Panc1 (cell line): ENCODE measurements at regions not wholly inside any gene's neighbourhood (a gene's known extent, or its start where the extent isn't known, plus 50 kb on each side); places are given as distances from the start of the nearest gene placed in this dataset.

ENCODE experiments used
- ATAC-seq: fragments of 200-7000 bp; cut with Tn5 transposase; 2 replicates; pipeline ENCODE4 v1.9.1; 2020; ENCODE audit warnings: mild to moderate bottlenecking, moderate library complexity
- BruUV-seq: library from RNA; stranded (reverse); fragments of 400-500 nt; replicated peaks from 2 replicates; lab custom pipeline; 2021; lab: Mats Ljungman, UMichigan
- CTCF ChIA-PET: fragments of 300-600 bp; sonication (Branson Sonifier 250); formaldehyde crosslinking; loops from one replicate; lab custom pipeline; 2022; ENCODE audit warnings: antibody characterized with exemption; lab: Charles Lee
- POLR2A ChIA-PET: fragments of 300-600 bp; sonication (Branson Sonifier 250); formaldehyde crosslinking; loops from one replicate; lab custom pipeline; 2022; ENCODE audit warnings: antibody characterized with exemption; lab: Charles Lee
- DNase-seq: peaks from one replicate; pipeline ENCODE4 v3.0.0-alpha.2; 2010; ENCODE audit warnings: low read depth, low spot score
- H3K27ac ChIP-seq: 2 replicates; pipeline ENCODE4 v1.5.1; 2011; ENCODE audit warnings: mild to moderate bottlenecking, low read length, inconsistent platforms
- H3K27me3 ChIP-seq: fragments of 200-500 bp; sonication (Bioruptor generic); 2 replicates; pipeline ENCODE4 v1.6.0; 2014; ENCODE audit warnings: low read length, inconsistent platforms; ENCODE audit not compliant: control insufficient read depth, insufficient read depth
- H3K36me3 ChIP-seq: fragments of 200-500 bp; sonication (Bioruptor generic); 2 replicates; pipeline ENCODE4 v1.5.1; 2014; ENCODE audit warnings: inconsistent platforms, mild to moderate bottlenecking, low read length, moderate library complexity; ENCODE audit not compliant: control insufficient read depth, insufficient read depth
- H3K4me1 ChIP-seq: 2 replicates; pipeline ENCODE4 v1.5.1; 2011; ENCODE audit warnings: inconsistent platforms, mild to moderate bottlenecking, low read length, moderate library complexity; ENCODE audit not compliant: control insufficient read depth, insufficient read depth
- H3K4me3 ChIP-seq, 2 experiments: 2 replicates each; pipeline ENCODE4 v1.5.1; 2011 to 2012; ENCODE audit warnings: low read depth in 2 of 2, low read length in 2 of 2, mild to moderate bottlenecking in 2 of 2, inconsistent platforms in 1 of 2, moderate library complexity in 1 of 2
- H3K9me3 ChIP-seq: fragments of 200-500 bp; sonication (Bioruptor generic); 2 replicates; pipeline ENCODE4 v1.5.1; 2014; ENCODE audit warnings: low read depth, mild to moderate bottlenecking, inconsistent platforms, low read length, moderate library complexity; ENCODE audit not compliant: control insufficient read depth, insufficient read depth
- CTCF ChIP-seq: fragments of 450-650 bp; IDR thresholded peaks from 2 replicates; pipeline ENCODE4 v1.5.1; 2017; ENCODE audit warnings: mild to moderate bottlenecking
- POLR2AphosphoS5 ChIP-seq: IDR thresholded peaks from 2 replicates; pipeline ENCODE4 v1.6.1; 2012; ENCODE audit warnings: mild to moderate bottlenecking, low read depth, low read length, moderate library complexity
- REST ChIP-seq, 2 experiments: IDR thresholded peaks; 2 replicates each; pipeline ENCODE4 v1.6.1; 2011 to 2012; ENCODE audit warnings: low read depth in 2 of 2, control low read depth in 1 of 2, low read length in 1 of 2, mild to moderate bottlenecking in 1 of 2, moderate library complexity in 1 of 2; ENCODE audit not compliant: insufficient read depth in 1 of 2
- SIN3A ChIP-seq: IDR thresholded peaks from 2 replicates; pipeline ENCODE4 v1.6.1; 2012; ENCODE audit warnings: low read depth, mild to moderate bottlenecking, low read length, moderate library complexity, borderline replicate concordance; ENCODE audit not compliant: insufficient read depth
- TCF7L2 ChIP-seq: IDR thresholded peaks from 2 replicates; pipeline ENCODE4 v1.6.1; 2011; ENCODE audit warnings: mild to moderate bottlenecking, low read depth, low read length, inconsistent platforms
- in situ Hi-C: cut with HindIII; loops from 2 replicates; pipeline ENCODE4 v1.10.0; 2016; ENCODE audit warnings: low sequenced_read_pairs, low pct_unique_long_range_greater_than_20kb
- intact Hi-C: fragments of 100-400 bp; cut with micrococcal nuclease; formaldehyde crosslinking; loops from one replicate; pipeline ENCODE4 v1.10.0; 2022; ENCODE audit not compliant: unreplicated experiment

GRCh38 chr18:38313831-38314230 lies 748.2 kb upstream of the CELF4 start:
- intact Hi-C loops, result no loop called here
- Histone ChIP-seq H3K4me1 (no peaks in the 10 kb centered on the region), H3K4me3 (no peak overlapping the region), H3K27ac (no peak overlapping the region), H3K36me3 (no peaks in the 10 kb centered on the region), H3K9me3 (no peaks in the 10 kb centered on the region), H3K27me3 (no peaks in the 10 kb centered on the region)
- BruUV-seq, result no TSS peak
- DNase-seq, result no peak
- ChIA-PET POLR2A (no interaction called here), CTCF (no interaction called here)
- ATAC-seq, result no peak
- in situ Hi-C loops, result no loop called here
- no peak for TF ChIP-seq SIN3A
- no peak for TF ChIP-seq CTCF
- no peak for TF ChIP-seq TCF7L2
- no peak for TF ChIP-seq POLR2AphosphoS5
- TF ChIP-seq REST (IDR thresholded peaks at IDR 0.05; ENCODE audit: insufficient read depth in 1 of 2, low read depth in 2 of 2, low read length in 1 of 2), result no peak

- no peak overlapping the region for H3K4me3 ChIP-seq
- no peaks in the 10 kb centered on the region for H3K4me1 ChIP-seq
- in situ Hi-C loops (no loop called here), intact Hi-C loops (no loop called here)
- CTCF ChIA-PET, result no interaction called here
- POLR2A ChIA-PET, result no interaction called here
- ATAC-seq, result no peak
- TF ChIP-seq CTCF (no peak), TCF7L2 (no peak), SIN3A (no peak), POLR2AphosphoS5 (no peak), REST (IDR thresholded peaks at IDR 0.05; ENCODE audit: insufficient read depth in 1 of 2, low read depth in 2 of 2, low read length in 1 of 2) (no peak)
- no TSS peak for BruUV-seq
- no peaks in the 10 kb centered on the region for H3K9me3 ChIP-seq
- H3K36me3 ChIP-seq, result no peaks in the 10 kb centered on the region
- no peaks in the 10 kb centered on the region for H3K27me3 ChIP-seq
- DNase-seq, result no peak
- no peak overlapping the region for H3K27ac ChIP-seq
Measured at GRCh38 chr18:38312532-38312931, 746.9 kb upstream of the CELF4 start.
